ENCODE measurements at regions not wholly inside any gene's neighbourhood (a gene's known extent, or its start where the extent isn't known, plus 50 kb on each side); places are given as distances from the start of the nearest gene placed in this dataset.

GRCh38 chr6:56734335-56734734, 91.6 kb upstream of the DST start:
- TF ChIP-seq CTCF (IDR thresholded peaks at IDR 0.05; ENCODE audit: insufficient read depth, low read length) (no peak), POLR2AphosphoS5 (IDR thresholded peaks at IDR 0.05; ENCODE audit: low read depth) (no peak)
